Lung microvascular endothelial cell (primary cell): ENCODE measurements at regions not wholly inside any gene's neighbourhood (a gene's known extent, or its start where the extent isn't known, plus 50 kb on each side); places are given as distances from the start of the nearest gene placed in this dataset.
"Not testable (repeated sequence)": the region's sequence is repeated elsewhere in the genome, so short reads cannot be mapped to it uniquely, and the experiment has no call there.

Source experiments
- DNase-seq, 2 donors: peaks; one replicate each; pipeline versions ENCODE4 v3.0.0 to v3.0.0-alpha.2; 2010; ENCODE audit warnings: low read depth in 2 of 2

DNA sequence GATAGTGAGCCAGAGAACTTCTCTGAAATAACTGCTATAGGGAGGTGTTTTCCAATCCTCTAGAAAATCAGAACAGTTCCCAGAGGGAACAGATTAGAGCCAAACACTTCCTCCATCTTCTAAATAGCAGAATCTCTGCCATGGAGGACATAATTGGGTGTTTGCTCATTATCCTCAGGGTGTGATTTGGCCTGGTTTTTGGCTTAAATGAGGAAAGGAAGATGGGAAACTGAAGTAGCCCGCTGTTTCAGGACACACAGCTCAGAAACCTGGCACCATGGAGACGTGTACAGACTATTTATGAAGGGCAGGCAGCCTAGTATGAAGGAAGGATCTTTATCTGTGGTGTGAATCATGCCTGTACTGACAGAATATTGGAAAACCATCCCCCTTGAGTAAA is 231.7 kb upstream of the PRKD1 start:
- DNase-seq: no peak

DNA sequence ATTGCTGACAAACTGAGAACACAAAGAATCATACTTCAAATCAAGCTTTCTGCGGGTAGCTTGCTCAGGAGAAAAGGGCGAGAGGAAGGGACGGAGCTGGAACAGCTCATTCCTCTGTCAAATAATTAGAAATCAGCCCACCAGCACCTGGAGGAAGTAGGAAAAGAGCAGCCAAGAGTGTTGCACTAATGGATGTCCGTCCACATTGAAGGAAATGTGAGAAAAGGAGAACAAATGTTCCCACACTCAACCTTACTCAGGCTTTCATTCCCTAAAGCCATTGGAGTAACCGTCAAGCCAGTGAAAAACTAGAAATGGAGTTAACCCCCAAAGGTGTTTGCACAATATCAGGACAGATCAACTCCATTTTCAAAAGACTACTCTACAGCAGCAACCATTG is 233.0 kb upstream of the PRKD1 start:
- DNase-seq: no peak

DNA sequence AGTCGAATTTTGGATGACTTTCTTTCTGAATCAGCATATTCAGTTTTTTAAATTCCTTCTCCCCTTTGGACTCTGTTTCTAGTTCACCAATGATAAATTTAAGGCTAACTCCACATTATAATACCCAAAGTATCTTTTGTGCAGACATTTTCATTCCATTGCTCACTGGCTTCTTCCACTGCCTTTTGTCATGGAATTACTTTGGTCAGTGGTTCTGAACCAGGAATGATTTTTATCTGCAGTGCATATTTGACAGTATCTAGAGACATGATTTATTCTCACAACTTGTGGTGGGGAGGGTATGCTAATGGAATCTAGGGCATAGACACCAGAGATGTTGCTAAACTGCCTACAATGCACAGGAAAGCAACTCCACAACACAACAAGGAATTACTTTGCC is 234.4 kb upstream of the PRKD1 start:
- DNase-seq: no peak

DNA sequence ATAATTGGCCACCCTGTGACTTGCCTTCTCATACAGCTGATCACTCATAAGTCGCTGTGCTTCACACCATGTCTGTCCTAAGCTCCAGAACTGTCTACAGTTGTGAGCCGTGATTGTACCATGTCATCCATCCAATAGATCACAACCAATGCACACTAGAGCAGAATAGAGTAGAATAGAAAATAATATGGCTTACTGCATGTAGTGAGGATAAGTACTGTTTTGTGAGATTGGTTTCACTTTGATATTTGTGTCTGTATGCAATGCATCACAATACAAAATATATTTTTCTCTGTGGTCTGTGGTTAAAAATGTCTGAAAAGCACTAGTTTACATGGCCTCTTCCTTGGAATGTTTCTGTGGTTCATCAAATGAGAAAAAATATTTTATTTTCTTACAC is 237.6 kb upstream of the PRKD1 start:
- no peak for DNase-seq

GRCh38 chr14:30177781-30178180 is 250.1 kb upstream of the PRKD1 start:
- DNase-seq: no peak

DNA sequence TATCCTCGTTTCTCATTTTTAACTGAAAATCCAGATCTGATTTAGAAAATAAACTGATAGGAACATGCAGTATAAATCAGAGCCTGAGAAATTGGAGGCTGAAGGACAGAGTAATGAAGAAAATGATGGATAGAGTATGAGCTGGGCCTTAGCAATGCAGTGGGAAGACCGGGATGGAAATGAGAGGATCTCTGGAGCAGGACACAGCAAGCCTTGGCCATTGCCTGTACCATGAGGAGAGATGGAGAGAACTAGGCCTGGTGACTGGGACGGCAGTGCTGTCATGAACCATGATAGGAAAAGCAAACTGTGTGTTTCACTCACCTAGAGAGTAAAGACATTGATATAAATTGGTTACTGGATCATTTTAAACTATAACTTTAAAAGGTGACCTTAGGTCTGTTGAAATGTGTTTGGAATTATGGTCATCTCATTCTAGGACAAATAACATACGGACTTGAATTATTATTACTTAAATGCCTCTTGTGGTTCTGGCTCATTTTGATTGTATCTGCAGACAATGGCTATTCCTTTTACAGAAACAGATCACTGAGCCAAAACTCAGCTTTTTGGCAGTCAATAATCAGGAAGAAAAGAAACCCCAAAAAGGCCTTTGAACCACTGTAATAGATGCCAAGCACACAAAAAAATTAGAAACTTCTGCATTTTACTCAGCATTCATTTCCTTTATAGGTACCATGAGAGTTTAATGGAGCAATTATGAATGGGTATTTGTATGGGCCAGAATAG is 251.9 kb upstream of the PRKD1 start:
- no peak for DNase-seq

- no peak for DNase-seq
Observed at GRCh38 chr14:30180219-30180618, 252.6 kb upstream of the PRKD1 start.

GRCh38 chr14:30185832-30186231 is 258.2 kb upstream of the PRKD1 start:
- DNase-seq: no peak

DNA sequence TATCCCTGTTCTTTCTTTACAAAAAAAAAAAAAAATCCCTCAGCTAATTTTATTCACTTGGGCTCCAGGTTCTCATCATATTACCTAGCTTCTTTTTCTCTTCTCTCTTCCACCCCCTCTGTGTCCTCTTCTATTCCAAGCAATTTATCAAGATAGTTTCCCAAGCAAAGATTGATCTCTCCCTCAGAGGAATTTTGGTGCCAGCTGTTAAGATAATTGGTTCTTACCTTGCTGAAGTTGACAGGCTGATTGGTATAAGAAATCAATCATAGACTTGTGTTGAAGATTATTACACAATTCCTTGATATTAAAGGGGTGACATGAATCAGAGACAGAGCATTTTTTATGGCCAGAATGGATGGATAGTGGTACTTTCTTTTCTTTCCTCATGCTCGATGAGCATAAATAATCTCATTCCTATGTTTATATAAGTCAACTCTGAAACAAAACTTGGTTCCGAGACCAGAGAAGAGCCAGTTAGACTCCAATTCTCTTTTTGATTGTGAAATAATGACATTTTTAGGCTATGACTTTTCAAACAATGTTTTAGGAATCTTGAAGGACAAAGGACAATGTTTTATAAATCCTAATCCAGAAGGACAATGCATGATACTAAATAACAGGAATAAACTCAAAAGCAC is 264.1 kb upstream of the PRKD1 start:
- no peak for DNase-seq

DNA sequence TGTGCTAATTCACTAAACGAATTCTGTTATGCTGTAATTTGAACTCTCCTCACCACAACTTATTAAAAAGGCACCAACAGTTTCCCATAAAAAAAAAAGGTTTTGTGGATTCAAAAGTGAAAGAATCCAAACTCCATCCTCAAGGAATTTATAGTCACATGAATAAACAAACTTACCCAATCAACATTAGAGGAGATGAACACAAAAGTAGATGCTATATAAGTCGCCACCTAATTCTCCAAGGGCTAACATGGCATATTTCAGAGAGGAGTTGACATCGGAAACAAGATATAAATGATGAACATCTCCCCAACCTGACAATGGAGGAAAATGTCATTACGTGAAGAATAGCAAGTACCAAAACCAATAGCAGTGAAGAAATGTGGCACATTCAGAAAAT is 265.5 kb upstream of the PRKD1 start:
- DNase-seq: no peak

DNA sequence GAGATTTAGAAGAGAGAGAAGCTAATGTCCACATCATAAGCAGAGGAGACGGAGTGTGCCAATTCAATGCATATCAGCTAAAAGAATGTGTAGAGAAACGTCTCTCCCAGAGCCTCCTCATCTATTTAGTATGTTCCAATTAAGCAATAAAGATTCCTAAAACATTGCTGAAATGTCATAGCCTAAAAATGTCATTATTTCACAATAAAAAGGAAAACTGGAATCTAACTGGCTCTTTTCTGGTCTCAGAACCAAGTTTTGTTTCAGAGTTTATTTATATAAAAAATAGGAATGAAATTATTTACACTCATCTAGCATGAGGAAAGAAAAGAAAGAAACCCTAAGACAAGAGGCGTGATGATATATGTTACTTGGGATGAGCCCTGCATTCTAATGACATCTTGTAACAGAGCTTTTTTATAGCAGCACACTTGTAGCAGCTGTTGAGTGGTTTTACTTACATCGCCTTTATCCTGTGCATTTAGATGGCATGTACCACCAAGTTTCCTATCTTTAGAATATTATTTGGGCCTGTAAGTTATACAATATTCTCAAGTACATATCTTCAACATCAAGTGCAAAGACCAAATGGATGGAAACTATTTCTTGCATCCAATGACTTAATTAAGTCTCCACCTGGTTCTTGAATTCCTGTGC is 266.3 kb upstream of the PRKD1 start:
- no peak for DNase-seq

DNA sequence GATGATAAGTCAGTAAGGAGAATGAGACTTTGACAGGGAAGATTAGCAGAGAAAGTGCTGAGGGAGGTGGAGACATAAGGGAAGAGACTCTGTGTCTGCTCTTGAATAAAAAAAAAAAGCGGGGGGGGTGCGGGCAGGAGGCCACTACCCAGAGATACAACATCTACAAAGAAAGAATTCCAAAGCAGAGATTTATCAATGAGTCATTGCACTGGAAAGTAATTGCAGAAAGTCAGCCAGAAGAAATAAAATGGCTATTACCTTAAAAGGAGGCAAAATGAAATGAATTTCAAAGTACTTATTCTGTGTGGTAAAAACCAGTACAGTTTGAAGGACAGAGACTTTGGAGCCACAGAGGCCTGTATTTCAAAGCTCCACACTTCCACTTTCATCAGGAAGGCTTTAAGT is 267.1 kb upstream of the PRKD1 start:
- DNase-seq: no peak

DNA sequence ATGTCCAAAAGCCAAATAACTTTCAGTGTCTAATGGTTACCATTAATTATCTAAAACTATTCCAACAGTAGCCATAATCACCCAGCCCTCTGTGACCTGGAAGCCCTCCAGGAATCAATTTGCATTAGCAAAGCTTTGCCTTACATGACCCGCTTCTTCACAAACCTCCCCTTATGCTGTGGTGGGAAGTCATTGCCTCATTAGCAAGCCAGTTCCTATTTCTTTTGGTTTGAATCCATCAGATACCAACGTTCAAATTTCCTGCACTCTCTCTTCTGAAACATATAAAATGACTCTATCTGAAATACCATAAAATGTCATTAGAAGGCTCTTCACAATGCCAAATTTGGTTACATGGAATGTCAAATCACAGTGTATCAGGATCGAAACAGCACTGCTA is 268.3 kb upstream of the PRKD1 start:
- no peak for DNase-seq

GRCh38 chr14:30196861-30197260 is 269.2 kb upstream of the PRKD1 start:
- no peak for DNase-seq

DNA sequence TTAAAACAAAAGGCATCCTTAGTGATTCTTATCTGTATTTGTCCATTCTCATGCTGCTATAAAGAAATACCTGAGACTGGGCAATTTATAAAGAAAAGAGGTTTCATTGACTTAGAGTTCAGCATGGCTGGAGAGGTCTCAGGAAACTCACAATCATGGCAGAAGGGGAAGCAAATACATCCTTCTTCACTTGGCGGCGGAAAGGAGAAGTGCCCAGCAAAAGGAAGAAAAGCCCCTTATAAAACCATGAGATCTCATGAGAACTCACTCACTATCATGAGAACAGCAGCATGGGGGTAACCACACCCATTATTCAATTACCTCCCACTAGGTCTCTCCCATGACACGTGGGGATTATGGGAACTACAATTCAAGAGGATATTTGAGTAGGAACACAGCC is 271.1 kb upstream of the PRKD1 start:
- DNase-seq: not testable (repeated sequence)

DNA sequence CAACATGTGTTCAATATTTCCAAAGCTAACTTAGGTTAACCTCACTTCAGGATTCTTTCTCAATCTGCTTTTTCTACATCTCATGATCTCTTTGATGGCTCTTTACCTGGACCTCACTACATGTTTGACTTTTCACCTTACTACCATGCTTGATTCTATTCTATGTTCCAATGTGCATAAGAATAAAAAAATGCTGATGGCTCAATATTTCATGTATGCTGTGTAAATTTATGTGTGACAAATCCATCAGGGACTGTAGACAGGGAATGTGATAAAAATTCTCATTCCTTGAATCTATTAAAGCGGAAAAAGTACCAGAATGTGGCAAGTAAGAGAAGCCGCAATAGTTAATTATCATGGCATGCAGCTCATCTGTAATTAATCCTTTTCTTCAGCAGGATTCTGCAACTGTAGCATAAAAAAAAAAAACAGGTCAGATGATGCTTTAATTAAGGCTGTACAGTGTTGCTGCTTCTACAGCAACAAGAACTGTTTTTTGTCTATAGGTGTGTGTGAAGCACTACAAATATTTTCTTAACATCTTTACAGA is 276.9 kb upstream of the PRKD1 start:
- DNase-seq: no peak

- no peak for DNase-seq
Observed at GRCh38 chr14:30209136-30209535, 281.5 kb upstream of the PRKD1 start.

- DNase-seq: peak in 1 of 2 donors; percentile 16
Observed at GRCh38 chr14:30210630-30211029, 283.0 kb upstream of the PRKD1 start.

DNA sequence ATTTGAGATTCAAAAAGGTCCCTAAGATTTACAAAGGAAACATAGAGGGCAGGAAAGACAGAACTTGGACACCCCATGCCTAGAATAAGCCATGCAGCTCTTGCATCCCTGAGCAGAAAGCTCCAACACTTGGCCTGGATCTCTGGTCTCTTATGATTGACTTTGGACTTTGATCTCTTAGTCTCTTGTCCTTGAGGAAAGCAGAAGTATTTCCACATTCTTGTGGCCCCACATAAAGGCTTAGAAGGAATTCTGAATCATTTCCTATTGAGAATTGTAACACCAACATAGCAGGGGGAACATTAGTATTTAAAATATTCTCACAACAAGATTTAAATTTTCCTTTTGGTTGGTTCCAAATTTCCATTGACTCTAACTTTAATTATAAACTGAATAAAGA is 283.7 kb upstream of the PRKD1 start:
- DNase-seq: peak in 1 of 2 donors; percentile 53

GRCh38 chr14:30214014-30214413 is 286.4 kb upstream of the PRKD1 start:
- DNase-seq: peak in 1 of 2 donors; percentile 22

DNA sequence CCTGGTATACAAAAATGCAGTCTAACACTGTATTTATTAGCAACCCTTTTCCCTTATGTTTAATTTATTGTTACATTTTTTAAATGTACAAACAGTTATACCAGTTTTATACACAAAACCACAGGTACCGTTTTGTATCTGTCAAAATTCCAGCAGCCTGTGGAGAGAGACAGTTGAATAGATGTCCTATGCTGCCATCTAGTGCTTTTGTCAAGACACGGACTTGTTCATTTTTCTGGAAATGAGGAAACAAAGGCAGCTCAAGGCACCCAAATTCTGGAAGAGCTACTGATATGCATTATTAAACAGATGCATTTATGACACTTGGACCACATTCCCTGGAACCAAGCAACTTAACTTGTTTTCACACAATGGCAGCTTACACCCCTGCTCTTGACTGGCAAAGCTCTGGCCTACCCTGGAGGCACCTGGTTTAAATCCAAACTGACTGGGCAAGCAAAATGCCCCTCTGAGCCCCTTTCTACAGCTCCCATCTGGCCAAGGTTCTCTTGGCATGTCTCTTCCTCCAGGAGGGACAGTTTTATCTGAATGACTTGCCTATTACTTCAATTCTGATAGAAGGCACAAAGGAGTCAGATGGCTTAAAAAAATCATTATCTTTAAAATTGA is 286.9 kb upstream of the PRKD1 start:
- peak; percentile 83 for DNase-seq

GRCh38 chr14:30218907-30219306 is 291.3 kb upstream of the PRKD1 start:
- no peak for DNase-seq
